ENCODE measurements at regions not wholly inside any gene's neighbourhood (a gene's known extent, or its start where the extent isn't known, plus 50 kb on each side); places are given as distances from the start of the nearest gene placed in this dataset.

GRCh38 chr6:137657351-137657911 lies 163.2 kb upstream of the OLIG3 start:
- no peak for ATAC-seq
- Histone ChIP-seq H3K9me3 (peaks cover 30% of the 10 kb centered on the region), H3K4me3 (no peak overlapping the region), H3K36me3 (ENCODE audit: low read depth) (no peaks in the 10 kb centered on the region), H3K4me1 (ENCODE audit: low read depth) (peaks cover 6% of the 10 kb centered on the region)
- intact Hi-C loops (cut with DNase I, micrococcal nuclease): no loop called here
- TF ChIP-seq, protein P1, sequence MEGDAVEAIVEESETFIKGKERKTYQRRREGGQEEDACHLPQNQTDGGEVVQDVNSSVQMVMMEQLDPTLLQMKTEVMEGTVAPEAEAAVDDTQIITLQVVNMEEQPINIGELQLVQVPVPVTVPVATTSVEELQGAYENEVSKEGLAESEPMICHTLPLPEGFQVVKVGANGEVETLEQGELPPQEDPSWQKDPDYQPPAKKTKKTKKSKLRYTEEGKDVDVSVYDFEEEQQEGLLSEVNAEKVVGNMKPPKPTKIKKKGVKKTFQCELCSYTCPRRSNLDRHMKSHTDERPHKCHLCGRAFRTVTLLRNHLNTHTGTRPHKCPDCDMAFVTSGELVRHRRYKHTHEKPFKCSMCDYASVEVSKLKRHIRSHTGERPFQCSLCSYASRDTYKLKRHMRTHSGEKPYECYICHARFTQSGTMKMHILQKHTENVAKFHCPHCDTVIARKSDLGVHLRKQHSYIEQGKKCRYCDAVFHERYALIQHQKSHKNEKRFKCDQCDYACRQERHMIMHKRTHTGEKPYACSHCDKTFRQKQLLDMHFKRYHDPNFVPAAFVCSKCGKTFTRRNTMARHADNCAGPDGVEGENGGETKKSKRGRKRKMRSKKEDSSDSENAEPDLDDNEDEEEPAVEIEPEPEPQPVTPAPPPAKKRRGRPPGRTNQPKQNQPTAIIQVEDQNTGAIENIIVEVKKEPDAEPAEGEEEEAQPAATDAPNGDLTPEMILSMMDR (IDR thresholded peaks at IDR 0.05): no peak
- DNase-seq: no peak

GRCh38 chr6:137658287-137658686 lies 164.1 kb upstream of the OLIG3 start:
- TF ChIP-seq, protein P1 (IDR thresholded peaks at IDR 0.05): no peak
- peaks cover 26% of the 10 kb centered on the region for H3K9me3 ChIP-seq
- DNase-seq: no peak
- intact Hi-C loops (cut with DNase I, micrococcal nuclease): no loop called here
- H3K4me3 ChIP-seq: no peak overlapping the region
- H3K4me1 ChIP-seq (ENCODE audit: low read depth): peaks cover 6% of the 10 kb centered on the region
- H3K36me3 ChIP-seq (ENCODE audit: low read depth): no peaks in the 10 kb centered on the region
- ATAC-seq: no peak

DNA sequence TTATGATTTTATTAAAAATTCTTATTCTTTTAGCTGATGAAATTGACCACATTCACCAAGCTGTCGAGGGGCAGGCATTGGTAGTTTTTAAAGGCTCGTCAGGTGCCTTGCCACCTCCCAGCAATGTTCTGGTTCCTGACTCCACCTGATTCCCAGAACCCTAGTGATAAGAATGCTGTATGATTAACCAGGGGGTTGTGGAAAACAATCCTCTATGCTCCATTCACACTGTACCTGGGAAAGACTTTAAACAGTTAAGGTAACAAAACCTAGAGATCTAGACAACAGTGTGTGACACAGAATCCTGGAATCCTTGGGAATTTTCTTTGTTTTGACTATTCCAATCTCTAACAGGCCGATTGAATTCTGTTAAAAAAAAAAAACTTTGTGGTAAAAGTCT lies 165.7 kb upstream of the OLIG3 start:
- no peak for DNase-seq
- Histone ChIP-seq H3K9me3 (peaks cover 11% of the 10 kb centered on the region), H3K4me1 (ENCODE audit: low read depth) (peaks cover 6% of the 10 kb centered on the region), H3K4me3 (no peak overlapping the region), H3K36me3 (ENCODE audit: low read depth) (no peaks in the 10 kb centered on the region)
- intact Hi-C loops (cut with DNase I, micrococcal nuclease): no loop called here
- TF ChIP-seq, protein P1 (IDR thresholded peaks at IDR 0.05): no peak
- ATAC-seq: peak; percentile 91

- peak; percentile 78 for ATAC-seq
- H3K4me1 ChIP-seq (ENCODE audit: low read depth): peaks cover 6% of the 10 kb centered on the region
- no peak for DNase-seq
Measured at GRCh38 chr6:137660296-137660731, 166.1 kb upstream of the OLIG3 start.

GRCh38 chr6:137661601-137662000 lies 167.4 kb upstream of the OLIG3 start:
- no peak overlapping the region for H3K4me3 ChIP-seq
- DNase-seq (peak in 1 of 3 donors; percentile 63), ATAC-seq (no peak)
- H3K36me3 ChIP-seq (ENCODE audit: low read depth): no peaks in the 10 kb centered on the region
- peaks cover 6% of the 10 kb centered on the region for H3K4me1 ChIP-seq (ENCODE audit: low read depth)
- intact Hi-C loops (cut with DNase I, micrococcal nuclease): no loop called here
- H3K9me3 ChIP-seq: no peaks in the 10 kb centered on the region
- TF ChIP-seq, protein P1 (IDR thresholded peaks at IDR 0.05): peak; percentile 21

More at GRCh38 chr6:137660296-137660731, 166.1 kb upstream of the OLIG3 start:
- no peaks in the 10 kb centered on the region for H3K36me3 ChIP-seq (ENCODE audit: low read depth)
- intact Hi-C loops (cut with DNase I, micrococcal nuclease): no loop called here
- H3K4me3 ChIP-seq: no peak overlapping the region
- H3K9me3 ChIP-seq: peaks cover 8% of the 10 kb centered on the region
- TF ChIP-seq, protein P1 (IDR thresholded peaks at IDR 0.05): no peak

DNA sequence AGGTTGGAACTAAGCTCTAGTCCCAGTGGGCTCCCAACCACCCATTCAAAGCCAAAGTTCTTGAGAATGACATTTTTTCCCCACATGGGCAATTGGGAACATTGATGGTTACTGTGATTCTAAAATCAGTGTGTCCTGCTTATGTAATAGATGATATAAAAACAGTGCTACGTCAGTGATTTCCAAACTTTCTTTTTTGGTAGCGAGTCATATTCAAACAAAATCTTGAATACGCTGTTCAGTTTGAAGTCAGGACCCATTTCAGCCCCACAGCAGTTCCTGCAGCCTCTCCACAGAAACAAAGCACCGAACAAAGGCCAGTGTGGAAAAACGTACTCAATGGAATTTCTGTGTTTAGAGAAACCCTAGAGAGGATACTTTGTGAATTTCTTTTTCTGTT lies 170.0 kb upstream of the OLIG3 start:
- Histone ChIP-seq H3K36me3 (ENCODE audit: low read depth) (no peaks in the 10 kb centered on the region), H3K4me3 (no peak overlapping the region), H3K4me1 (ENCODE audit: low read depth) (peaks cover 6% of the 10 kb centered on the region), H3K9me3 (no peaks in the 10 kb centered on the region)
- intact Hi-C loops (cut with DNase I, micrococcal nuclease): no loop called here
- DNase-seq (no peak), ATAC-seq (no peak)
- TF ChIP-seq, protein P1 (IDR thresholded peaks at IDR 0.05): no peak
